ENCODE measurements at regions not wholly inside any gene's neighbourhood (a gene's known extent, or its start where the extent isn't known, plus 50 kb on each side); places are given as distances from the start of the nearest gene placed in this dataset.
A peak's percentile ranks its signal among the peaks of the same experiment; 100 is the strongest.

DNA sequence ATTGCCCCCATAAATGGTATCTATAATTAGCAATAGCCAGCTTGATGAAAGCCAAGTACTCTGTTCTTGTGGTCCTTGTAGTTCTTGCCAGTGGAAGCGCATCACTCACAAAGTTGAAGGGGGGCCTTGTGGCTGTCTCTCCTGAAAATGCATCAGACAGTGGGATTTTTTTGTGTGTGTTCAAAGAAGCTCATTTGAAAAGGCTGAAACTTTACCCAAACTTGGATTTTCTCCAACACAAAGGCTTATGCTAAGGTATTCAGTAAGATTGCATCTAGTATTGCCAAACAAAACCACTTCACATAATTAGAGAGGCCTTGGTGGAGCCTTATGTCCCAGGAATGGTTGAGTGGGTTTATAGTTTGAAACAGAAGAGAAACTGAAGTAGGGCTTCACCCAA lies 216.7 kb upstream of the TMTC1 start:
- H3K27ac ChIP-seq: no peak overlapping the region
- intact Hi-C loops (cut with DNase I): no loop called here

DNA sequence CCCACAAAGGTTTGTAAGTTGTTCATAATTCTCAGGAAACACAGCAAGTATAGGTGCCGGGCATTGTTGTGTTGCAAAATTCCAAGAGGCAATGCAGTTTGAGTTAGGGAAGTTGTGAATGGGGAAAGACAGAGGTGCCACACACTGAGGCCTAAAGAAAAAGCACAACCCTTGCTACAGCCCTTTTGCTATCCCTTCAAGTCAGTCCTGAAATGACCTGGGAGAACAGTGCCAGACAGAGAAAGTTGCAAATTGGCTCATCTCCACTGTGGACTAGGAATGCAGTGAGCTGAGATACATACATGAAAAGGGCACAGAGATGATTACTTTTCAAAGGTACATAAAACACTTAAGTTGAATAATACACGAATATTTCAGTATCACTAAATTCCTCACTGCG lies 213.3 kb upstream of the TMTC1 start:
- Histone ChIP-seq H3K9me3 (no peaks in the 10 kb centered on the region), H3K4me1 (no peaks in the 10 kb centered on the region), H3K27me3 (no peaks in the 10 kb centered on the region), H3K36me3 (no peaks in the 10 kb centered on the region), H3K27ac (no peak overlapping the region), H3K4me3 (no peak overlapping the region)
- TF ChIP-seq, protein P1, sequence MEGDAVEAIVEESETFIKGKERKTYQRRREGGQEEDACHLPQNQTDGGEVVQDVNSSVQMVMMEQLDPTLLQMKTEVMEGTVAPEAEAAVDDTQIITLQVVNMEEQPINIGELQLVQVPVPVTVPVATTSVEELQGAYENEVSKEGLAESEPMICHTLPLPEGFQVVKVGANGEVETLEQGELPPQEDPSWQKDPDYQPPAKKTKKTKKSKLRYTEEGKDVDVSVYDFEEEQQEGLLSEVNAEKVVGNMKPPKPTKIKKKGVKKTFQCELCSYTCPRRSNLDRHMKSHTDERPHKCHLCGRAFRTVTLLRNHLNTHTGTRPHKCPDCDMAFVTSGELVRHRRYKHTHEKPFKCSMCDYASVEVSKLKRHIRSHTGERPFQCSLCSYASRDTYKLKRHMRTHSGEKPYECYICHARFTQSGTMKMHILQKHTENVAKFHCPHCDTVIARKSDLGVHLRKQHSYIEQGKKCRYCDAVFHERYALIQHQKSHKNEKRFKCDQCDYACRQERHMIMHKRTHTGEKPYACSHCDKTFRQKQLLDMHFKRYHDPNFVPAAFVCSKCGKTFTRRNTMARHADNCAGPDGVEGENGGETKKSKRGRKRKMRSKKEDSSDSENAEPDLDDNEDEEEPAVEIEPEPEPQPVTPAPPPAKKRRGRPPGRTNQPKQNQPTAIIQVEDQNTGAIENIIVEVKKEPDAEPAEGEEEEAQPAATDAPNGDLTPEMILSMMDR (IDR thresholded peaks at IDR 0.05): no peak
- ATAC-seq: no peak
- no peak for DNase-seq
- intact Hi-C loops (cut with DNase I): no loop called here

More for the DNA sequence above, 216.7 kb upstream of the TMTC1 start:
- Histone ChIP-seq H3K4me3 (no peak overlapping the region), H3K36me3 (no peaks in the 10 kb centered on the region), H3K4me1 (no peaks in the 10 kb centered on the region), H3K27me3 (no peaks in the 10 kb centered on the region), H3K9me3 (no peaks in the 10 kb centered on the region)
- no peak for DNase-seq
- ATAC-seq: peak; percentile 26
- TF ChIP-seq, protein P1 (IDR thresholded peaks at IDR 0.05): no peak

DNA sequence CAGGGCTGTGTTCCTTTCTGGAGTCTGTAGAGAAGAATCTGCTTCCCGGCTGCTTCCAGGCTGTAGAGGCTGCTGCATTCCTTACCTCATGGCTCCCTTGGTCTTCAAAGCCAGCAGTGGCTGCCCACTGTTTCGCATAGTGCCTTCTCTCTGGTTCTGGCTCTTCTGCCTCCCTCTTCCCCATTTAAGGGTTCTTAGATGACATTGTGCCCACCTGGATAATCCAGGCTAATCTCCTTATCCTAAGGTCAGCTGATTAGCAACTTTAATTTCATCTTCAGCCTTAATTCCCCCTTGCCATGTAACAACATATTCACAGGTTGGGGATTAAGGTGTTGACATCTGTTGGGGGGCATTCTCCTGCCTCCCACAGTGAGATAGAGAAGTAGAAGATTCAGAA lies 208.6 kb upstream of the TMTC1 start:
- no peaks in the 10 kb centered on the region for H3K9me3 ChIP-seq
- no peak for ATAC-seq
- no peaks in the 10 kb centered on the region for H3K27me3 ChIP-seq
- TF ChIP-seq, protein P1 (IDR thresholded peaks at IDR 0.05): no peak
- no peak overlapping the region for H3K4me3 ChIP-seq
- no peaks in the 10 kb centered on the region for H3K4me1 ChIP-seq
- H3K36me3 ChIP-seq: no peaks in the 10 kb centered on the region
- no peak overlapping the region for H3K27ac ChIP-seq
- DNase-seq: no peak
- intact Hi-C loops (cut with DNase I): no loop called here

DNA sequence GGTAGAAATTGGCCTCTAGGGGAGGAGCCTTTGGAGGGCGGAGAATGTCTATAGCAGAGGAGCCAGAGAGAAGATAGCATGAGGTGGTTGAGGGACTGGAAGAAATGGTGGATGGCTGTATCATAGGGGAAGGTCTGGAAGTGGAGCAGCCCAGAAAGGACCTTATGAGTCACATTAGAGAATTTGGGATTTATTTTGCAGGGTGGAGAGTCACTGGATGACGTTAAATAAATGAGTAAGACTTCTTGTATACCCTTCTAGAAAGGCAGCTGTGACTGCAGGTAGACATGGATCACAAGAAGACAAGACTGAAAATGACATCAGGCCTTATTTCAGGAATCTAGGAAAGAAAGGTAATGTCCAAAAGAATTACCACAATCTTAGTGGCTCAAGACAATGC lies 208.2 kb upstream of the TMTC1 start:
- ATAC-seq: no peak
- no peaks in the 10 kb centered on the region for H3K9me3 ChIP-seq
- no peak overlapping the region for H3K27ac ChIP-seq

DNA sequence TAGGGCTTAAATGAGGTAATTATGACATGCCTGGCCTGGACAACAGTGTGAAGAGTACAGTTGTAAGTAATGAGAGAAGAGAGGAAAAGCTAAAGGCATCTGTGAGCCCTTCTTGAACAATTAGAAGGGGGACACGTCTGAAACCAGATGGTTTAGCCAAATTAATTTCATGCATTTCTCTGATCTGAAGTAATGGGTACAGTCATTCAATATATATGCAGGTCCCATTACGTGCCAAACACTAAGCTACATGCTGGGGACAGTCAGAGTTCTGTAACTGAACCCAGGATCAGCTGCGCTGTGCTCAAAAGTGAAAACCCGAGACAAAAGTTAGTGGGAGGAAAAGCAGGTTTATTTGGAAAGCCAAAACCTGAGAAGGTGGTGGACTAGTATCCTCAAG lies 207.2 kb upstream of the TMTC1 start:
- H3K4me3 ChIP-seq: no peak overlapping the region
- intact Hi-C loops (cut with DNase I): no loop called here
- ATAC-seq (no peak), DNase-seq (no peak)
- H3K27ac ChIP-seq: no peak overlapping the region
- H3K4me1 ChIP-seq: no peaks in the 10 kb centered on the region
- no peaks in the 10 kb centered on the region for H3K27me3 ChIP-seq
- TF ChIP-seq, protein P1 (IDR thresholded peaks at IDR 0.05): no peak
- no peaks in the 10 kb centered on the region for H3K9me3 ChIP-seq
- no peaks in the 10 kb centered on the region for H3K36me3 ChIP-seq

More for the DNA sequence above, 208.2 kb upstream of the TMTC1 start:
- H3K36me3 ChIP-seq: no peaks in the 10 kb centered on the region
- no peaks in the 10 kb centered on the region for H3K27me3 ChIP-seq
- intact Hi-C loops (cut with DNase I): no loop called here
- no peaks in the 10 kb centered on the region for H3K4me1 ChIP-seq
- no peak overlapping the region for H3K4me3 ChIP-seq
- no peak for DNase-seq
- TF ChIP-seq, protein P1 (IDR thresholded peaks at IDR 0.05): no peak

DNA sequence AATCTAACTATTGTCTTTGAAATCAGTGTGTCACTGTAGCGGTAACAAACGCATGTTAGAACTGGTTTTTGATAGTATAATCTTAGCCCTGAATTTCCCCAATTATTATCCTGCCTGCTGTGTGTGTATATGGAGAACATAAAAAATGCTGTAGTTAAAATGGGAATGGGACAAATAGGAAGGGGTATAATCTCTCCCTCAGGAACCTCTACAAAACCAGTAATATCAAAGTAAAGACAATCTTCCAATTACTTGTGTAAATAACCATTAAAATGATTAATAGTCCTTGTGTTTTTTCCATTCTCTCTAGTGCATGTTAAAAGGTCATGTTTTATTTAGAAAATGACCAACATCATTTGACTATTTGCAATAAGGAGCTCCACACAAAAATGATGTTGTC lies 200.1 kb upstream of the TMTC1 start:
- no peak for ATAC-seq
- Histone ChIP-seq H3K4me3 (no peak overlapping the region), H3K27me3 (no peaks in the 10 kb centered on the region), H3K4me1 (no peaks in the 10 kb centered on the region), H3K9me3 (no peaks in the 10 kb centered on the region), H3K27ac (no peak overlapping the region), H3K36me3 (no peaks in the 10 kb centered on the region)
- TF ChIP-seq, protein P1 (IDR thresholded peaks at IDR 0.05): no peak
- intact Hi-C loops (cut with DNase I): no loop called here
- no peak for DNase-seq
